B cell (primary cell): ENCODE measurements at regions not wholly inside any gene's neighbourhood (a gene's known extent, or its start where the extent isn't known, plus 50 kb on each side); places are given as distances from the start of the nearest gene placed in this dataset.
"Not testable (repeated sequence)": the region's sequence is repeated elsewhere in the genome, so short reads cannot be mapped to it uniquely, and the experiment has no call there.

Source experiments
- ATAC-seq: fragments of 200-7000 bp; cut with Tn5 transposase; one replicate; pipeline ENCODE4 v1.10.0; 2021; ENCODE audit warnings: low read depth, mild to moderate bottlenecking, moderate number of reproducible peaks, moderate library complexity
- CTCF ChIA-PET: fragments of 350-600 bp; sonication (Branson Sonifier 250); formaldehyde crosslinking; loops from one replicate; lab custom pipeline; 2021; ENCODE audit warnings: antibody characterized with exemption, inconsistent platforms; lab: Charles Lee
- POLR2A ChIA-PET: fragments of 350-600 bp; sonication (Branson Sonifier 250); formaldehyde crosslinking; loops from one replicate; lab custom pipeline; 2021; ENCODE audit warnings: antibody characterized with exemption; lab: Charles Lee
- DNase-seq: peaks from one replicate; pipeline ENCODE4 v3.0.0; 2013
- H2AFZ ChIP-seq: 2 replicates; pipeline ENCODE4 v1.6.1; 2012; ENCODE audit warnings: mild to moderate bottlenecking, low read depth, low read length; ENCODE audit not compliant: insufficient read depth, poor library complexity, severe bottlenecking
- H3K27ac ChIP-seq, 2 donors: 1 replicate in 1 of 2; 2 replicates in 1 of 2; pipeline ENCODE4 v1.5.1; 2012 to 2013; ENCODE audit warnings: low read length in 2 of 2, mild to moderate bottlenecking in 2 of 2, moderate library complexity in 1 of 2
- H3K27me3 ChIP-seq, 4 experiments: fragments of 200-600 bp in 1 of 4; sonication (generic) in 1 of 4; replicated peaks in 1 of 4; 1 replicate in 2 of 4; 2 replicates in 2 of 4; pipeline versions ENCODE4 v1.6.1 to v1.7.0; 2013 to 2016; ENCODE audit warnings: low read length in 3 of 4, mild to moderate bottlenecking in 2 of 4, mixed read lengths in 1 of 4, moderate library complexity in 1 of 4; ENCODE audit not compliant: insufficient read depth in 4 of 4, control insufficient read depth in 3 of 4; ENCODE audit errors: control extremely low read depth in 1 of 4
- H3K36me3 ChIP-seq, 2 experiments: replicated peaks in 1 of 2; 1 replicate in 1 of 2; 2 replicates in 1 of 2; pipeline versions ENCODE4 v1.6.1 to v1.7.1; 2013; ENCODE audit warnings: low read length in 1 of 2; ENCODE audit not compliant: insufficient read depth in 2 of 2, control insufficient read depth in 1 of 2; ENCODE audit errors: control extremely low read depth in 1 of 2, extremely low read depth in 1 of 2
- H3K4me1 ChIP-seq, 2 donors: fragments of 200-600 bp in 1 of 2; sonication (generic) in 1 of 2; 1 replicate in 1 of 2; 2 replicates in 1 of 2; pipeline versions ENCODE4 v1.5.1 to v1.6.1; 2013 to 2017; ENCODE audit warnings: low read length in 2 of 2; ENCODE audit not compliant: control insufficient read depth in 2 of 2, insufficient read depth in 2 of 2
- H3K4me2 ChIP-seq: replicated peaks from 2 replicates; pipeline ENCODE3; 2012; ENCODE audit warnings: mild to moderate bottlenecking, low read depth, low read length; ENCODE audit not compliant: poor library complexity, severe bottlenecking
- H3K4me3 ChIP-seq, 5 experiments: fragments of 200-600 bp in 1 of 5; sonication (generic) in 1 of 5; 1 replicate in 3 of 5; 2 replicates in 2 of 5; pipeline versions ENCODE4 v1.5.1 to v1.7.0; 2011 to 2016; ENCODE audit warnings: low read length in 4 of 5, mild to moderate bottlenecking in 4 of 5, low read depth in 2 of 5, control low read depth in 1 of 5, moderate library complexity in 1 of 5; ENCODE audit not compliant: insufficient read depth in 1 of 5; ENCODE audit errors: control extremely low read depth in 1 of 5, extremely low read depth in 1 of 5
- H3K79me2 ChIP-seq: fragments of 200-600 bp; sonication (generic); one replicate; pipeline ENCODE4 v1.6.0; 2016; ENCODE audit warnings: low read length; ENCODE audit not compliant: control insufficient read depth, insufficient read depth
- H3K9ac ChIP-seq: fragments of 200-600 bp; sonication (generic); 2 replicates; pipeline ENCODE4 v1.6.1; 2017; ENCODE audit warnings: mild to moderate bottlenecking, low read length, moderate library complexity
- H3K9me3 ChIP-seq, 3 donors: one replicate each; pipeline versions ENCODE4 v1.6.1 to v1.7.1; 2013; ENCODE audit warnings: low read length in 2 of 3; ENCODE audit not compliant: control insufficient read depth in 2 of 3, insufficient read depth in 1 of 3; ENCODE audit errors: control extremely low read depth in 1 of 3
- H4K20me1 ChIP-seq: 2 replicates; pipeline ENCODE4 v1.6.0; 2012; ENCODE audit warnings: mild to moderate bottlenecking, low read length; ENCODE audit not compliant: insufficient read depth, control insufficient read depth, poor library complexity, severe bottlenecking
- H3K27ac Mint-ChIP-seq: one replicate; pipeline ENCODE4 v1.8.0; 2021; ENCODE audit warnings: mixed read lengths
- H3K27me3 Mint-ChIP-seq: one replicate; pipeline ENCODE4 v1.8.0; 2021; ENCODE audit warnings: mixed read lengths
- H3K4me1 Mint-ChIP-seq: one replicate; pipeline ENCODE4 v1.8.0; 2021; ENCODE audit warnings: mixed read lengths
- H3K4me3 Mint-ChIP-seq: one replicate; pipeline ENCODE4 v1.8.0; 2021; ENCODE audit warnings: mixed read lengths
- H3K9me3 Mint-ChIP-seq: one replicate; pipeline ENCODE4 v1.8.0; 2022; ENCODE audit warnings: mixed read lengths; ENCODE audit not compliant: insufficient read depth
- EZH2 ChIP-seq: IDR thresholded peaks from 2 replicates; pipeline ENCODE4 v1.6.1; 2012; ENCODE audit warnings: borderline replicate concordance, low read depth, mild to moderate bottlenecking, moderate library complexity, low read length; ENCODE audit not compliant: insufficient read depth, poor library complexity, severe bottlenecking
- WGBS: methylation state at CpG from one replicate; pipeline ENCODE4 v1.1.5; 2013; ENCODE audit warnings: missing lambda C conversion rate; ENCODE audit not compliant: insufficient coverage; 5-methylcytosine and 5-hydroxymethylcytosine counted together
- intact Hi-C: fragments of 100-400 bp; cut with micrococcal nuclease; formaldehyde crosslinking; loops from one replicate; pipeline ENCODE4 v1.10.0; 2022
- TF ChIP-seq, protein P1 (sequence below): fragments of 200-600 bp; IDR thresholded peaks from one replicate; pipeline ENCODE4 v1.8.0; 2022; ENCODE audit warnings: antibody characterized with exemption, mild to moderate bottlenecking

DNA sequence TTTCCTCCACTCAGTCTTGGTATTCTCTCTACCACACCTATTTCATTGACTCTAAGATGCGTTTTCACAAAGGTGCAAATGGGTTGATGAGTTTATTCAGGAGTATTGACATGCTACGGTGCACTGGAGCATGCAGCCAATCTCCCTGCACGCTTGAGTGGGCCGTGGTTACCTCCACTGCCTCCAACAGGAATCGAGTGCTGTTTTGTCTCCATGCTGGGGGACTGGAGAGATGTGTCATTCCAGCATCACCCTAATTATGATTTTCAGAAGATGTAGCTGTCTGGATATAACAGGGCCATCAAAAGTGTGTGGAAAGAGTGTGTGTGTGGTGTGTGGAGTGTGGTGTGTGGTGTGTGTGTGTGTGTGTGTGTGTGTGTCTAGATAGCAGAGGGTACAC is 351.6 kb upstream of the ZFHX3 start:
- WGBS: 73% methylated on average over 3 of the region's 5 CpGs
- Mint-ChIP-seq H3K27ac (no peak overlapping the region), H3K4me1 (no peaks in the 10 kb centered on the region), H3K9me3 (no peaks in the 10 kb centered on the region), H3K27me3 (no peaks in the 10 kb centered on the region), H3K4me3 (no peak overlapping the region)
- ChIA-PET POLR2A (no interaction called here), CTCF (no interaction called here)
- Histone ChIP-seq H3K27ac (no peak overlapping the region), H3K4me3 (no peak overlapping the region), H3K36me3 (no peaks in the 10 kb centered on the region), H2AFZ (no peak overlapping the region), H3K9ac (no peak overlapping the region), H3K4me2 (no peak overlapping the region), H3K9me3 (no peaks in the 10 kb centered on the region), H4K20me1 (no peaks in the 10 kb centered on the region), H3K4me1 (no peaks in the 10 kb centered on the region), H3K79me2 (no peaks in the 10 kb centered on the region), H3K27me3 (no peaks in the 10 kb centered on the region)
- ATAC-seq (no peak), DNase-seq (no peak)
- no peak for TF ChIP-seq EZH2
- TF ChIP-seq, protein P1, sequence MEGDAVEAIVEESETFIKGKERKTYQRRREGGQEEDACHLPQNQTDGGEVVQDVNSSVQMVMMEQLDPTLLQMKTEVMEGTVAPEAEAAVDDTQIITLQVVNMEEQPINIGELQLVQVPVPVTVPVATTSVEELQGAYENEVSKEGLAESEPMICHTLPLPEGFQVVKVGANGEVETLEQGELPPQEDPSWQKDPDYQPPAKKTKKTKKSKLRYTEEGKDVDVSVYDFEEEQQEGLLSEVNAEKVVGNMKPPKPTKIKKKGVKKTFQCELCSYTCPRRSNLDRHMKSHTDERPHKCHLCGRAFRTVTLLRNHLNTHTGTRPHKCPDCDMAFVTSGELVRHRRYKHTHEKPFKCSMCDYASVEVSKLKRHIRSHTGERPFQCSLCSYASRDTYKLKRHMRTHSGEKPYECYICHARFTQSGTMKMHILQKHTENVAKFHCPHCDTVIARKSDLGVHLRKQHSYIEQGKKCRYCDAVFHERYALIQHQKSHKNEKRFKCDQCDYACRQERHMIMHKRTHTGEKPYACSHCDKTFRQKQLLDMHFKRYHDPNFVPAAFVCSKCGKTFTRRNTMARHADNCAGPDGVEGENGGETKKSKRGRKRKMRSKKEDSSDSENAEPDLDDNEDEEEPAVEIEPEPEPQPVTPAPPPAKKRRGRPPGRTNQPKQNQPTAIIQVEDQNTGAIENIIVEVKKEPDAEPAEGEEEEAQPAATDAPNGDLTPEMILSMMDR: no peak
- intact Hi-C loops: no loop called here

DNA sequence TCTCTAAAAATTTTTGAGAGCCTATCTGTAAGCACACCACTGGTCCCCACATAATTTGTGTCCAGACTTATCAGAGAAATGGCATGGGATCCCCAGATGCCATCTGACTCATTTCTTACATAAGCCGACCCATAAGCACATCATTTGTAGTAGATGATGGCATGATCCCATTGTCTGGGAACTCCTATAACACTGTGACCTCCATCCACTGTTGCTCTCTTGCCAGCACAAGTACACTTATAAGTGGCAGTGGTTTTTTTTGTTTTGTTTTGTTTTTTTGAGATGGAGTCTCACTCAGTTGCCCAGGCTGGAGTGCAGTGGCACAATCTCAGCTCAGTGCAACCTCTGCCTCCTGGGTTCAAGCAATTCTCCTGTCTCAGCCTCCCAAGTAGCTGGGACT is 350.7 kb upstream of the ZFHX3 start:
- H3K27ac Mint-ChIP-seq, H3K4me2 ChIP-seq, H3K9ac ChIP-seq, H3K27me3 ChIP-seq, H3K4me1 ChIP-seq, H4K20me1 ChIP-seq, intact Hi-C loops, ATAC-seq, POLR2A ChIA-PET, H3K9me3 Mint-ChIP-seq, H3K79me2 ChIP-seq, H3K4me3 ChIP-seq, H3K9me3 ChIP-seq, H3K27ac ChIP-seq, H3K36me3 ChIP-seq, H3K4me3 Mint-ChIP-seq, H3K4me1 Mint-ChIP-seq, H3K27me3 Mint-ChIP-seq, CTCF ChIA-PET, H2AFZ ChIP-seq, DNase-seq: not testable (repeated sequence)
- WGBS: no CpG with 5 or more reads among the region's 1 CpG
